GM19372 (cell line): ENCODE measurements at regions not wholly inside any gene's neighbourhood (a gene's known extent, or its start where the extent isn't known, plus 50 kb on each side); places are given as distances from the start of the nearest gene placed in this dataset.
A peak's percentile ranks its signal among the peaks of the same experiment; 100 is the strongest.
"Not testable (repeated sequence)": the region's sequence is repeated elsewhere in the genome, so short reads cannot be mapped to it uniquely, and the experiment has no call there.

Experiments
- ATAC-seq: cut with Tn5 transposase; IDR thresholded peaks from one replicate; pipeline ENCODE4 v1.9.1; 2021; ENCODE audit warnings: mild to moderate bottlenecking, low read depth, moderate library complexity; ENCODE audit not compliant: unreplicated experiment

- ATAC-seq, result no peak
These were observed 452.4 kb upstream of the DDI1 start for GRCh38 chr11:103584021-103584420.

- no peak for ATAC-seq
These were observed 451.7 kb upstream of the DDI1 start for GRCh38 chr11:103584720-103585119.

GRCh38 chr11:103585401-103585800 lies 451.0 kb upstream of the DDI1 start:
- ATAC-seq, result no peak

GRCh38 chr11:103585911-103586310 lies 450.5 kb upstream of the DDI1 start:
- no peak for ATAC-seq

GRCh38 chr11:103586756-103587155 lies 449.7 kb upstream of the DDI1 start:
- ATAC-seq, result no peak

GRCh38 chr11:103587901-103588788 lies 448.3 kb upstream of the DDI1 start:
- ATAC-seq, result no peak

- ATAC-seq, result no peak
These were observed 444.9 kb upstream of the DDI1 start for GRCh38 chr11:103591554-103591953.

- no peak for ATAC-seq
These were observed 442.2 kb upstream of the DDI1 start for GRCh38 chr11:103594283-103594682.

GRCh38 chr11:103596315-103596714 lies 440.1 kb upstream of the DDI1 start:
- no peak for ATAC-seq

GRCh38 chr11:103601225-103601846 lies 435.1 kb upstream of the DDI1 start:
- peak; percentile 96 for ATAC-seq

- no peak for ATAC-seq
These were observed 433.6 kb upstream of the DDI1 start for GRCh38 chr11:103602840-103603239.

- ATAC-seq, result no peak
These were observed 432.1 kb upstream of the DDI1 start for GRCh38 chr11:103604310-103604709.

GRCh38 chr11:103608566-103608965 lies 427.9 kb upstream of the DDI1 start:
- ATAC-seq, result no peak

GRCh38 chr11:103609117-103610066 lies 427.0 kb upstream of the DDI1 start:
- no peak for ATAC-seq

- no peak for ATAC-seq
These were observed 426.0 kb upstream of the DDI1 start for GRCh38 chr11:103610435-103610834.

- not testable (repeated sequence) for ATAC-seq
These were observed 424.7 kb upstream of the DDI1 start for GRCh38 chr11:103611526-103612260.

- not testable (repeated sequence) for ATAC-seq
These were observed 424.0 kb upstream of the DDI1 start for GRCh38 chr11:103612451-103612850.

GRCh38 chr11:103616586-103616985 lies 419.9 kb upstream of the DDI1 start:
- not testable (repeated sequence) for ATAC-seq

GRCh38 chr11:103618528-103618927 lies 417.9 kb upstream of the DDI1 start:
- ATAC-seq, result no peak

GRCh38 chr11:103619480-103619879 lies 417.0 kb upstream of the DDI1 start:
- no peak for ATAC-seq
